OCI-LY7 (cell line): ENCODE measurements at regions not wholly inside any gene's neighbourhood (a gene's known extent, or its start where the extent isn't known, plus 50 kb on each side); places are given as distances from the start of the nearest gene placed in this dataset.

Source experiments
- BruUV-seq: library from RNA; stranded (reverse); fragments of 400-500 nt; replicated peaks from 2 replicates; lab custom pipeline; 2021; lab: Mats Ljungman, UMichigan
- CTCF ChIA-PET: fragments of 300-600 bp; sonication (Branson Sonifier 250); formaldehyde crosslinking; loops from one replicate; lab custom pipeline; 2022; ENCODE audit warnings: antibody characterized with exemption; ENCODE audit not compliant: unreplicated experiment; lab: Charles Lee
- POLR2A ChIA-PET: fragments of 300-600 bp; sonication (Branson Sonifier 250); formaldehyde crosslinking; loops from one replicate; lab custom pipeline; 2022; ENCODE audit warnings: antibody characterized with exemption; lab: Charles Lee
- DNase-seq: peaks from one replicate; pipeline ENCODE4 v3.0.0-alpha.2; 2015; ENCODE audit warnings: low spot score
- H2AFZ ChIP-seq: fragments of 200-600 bp; sonication (generic), shearing (Covaris generic); 2 replicates; pipeline ENCODE4 v1.6.1; 2014; ENCODE audit warnings: mild to moderate bottlenecking, antibody characterized with exemption, low read length, moderate library complexity
- H3K27ac ChIP-seq: fragments of 200-600 bp; sonication (generic); 2 replicates; pipeline ENCODE4 v1.5.1; 2014; ENCODE audit warnings: mixed run types, low read depth, mild to moderate bottlenecking, moderate library complexity, low read length, inconsistent platforms; ENCODE audit not compliant: poor library complexity, severe bottlenecking
- H3K36me3 ChIP-seq: fragments of 200-600 bp; sonication (generic); 2 replicates; pipeline ENCODE4 v1.6.1; 2014; ENCODE audit warnings: mild to moderate bottlenecking, antibody characterized with exemption, low read length, moderate library complexity, mixed read lengths; ENCODE audit not compliant: insufficient read depth
- H3K4me1 ChIP-seq: fragments of 200-600 bp; sonication (generic); 2 replicates; pipeline ENCODE4 v1.5.1; 2014; ENCODE audit warnings: mild to moderate bottlenecking, low read length; ENCODE audit not compliant: insufficient read depth, poor library complexity, severe bottlenecking
- H3K4me2 ChIP-seq: fragments of 200-600 bp; sonication (generic); 2 replicates; pipeline ENCODE4 v1.6.1; 2014; ENCODE audit warnings: mild to moderate bottlenecking, low read length
- H3K4me3 ChIP-seq: fragments of 200-600 bp; sonication (generic); 2 replicates; pipeline ENCODE4 v1.5.1; 2014; ENCODE audit warnings: mild to moderate bottlenecking, low read depth, low read length; ENCODE audit not compliant: poor library complexity, severe bottlenecking
- H3K79me2 ChIP-seq: fragments of 200-600 bp; sonication (generic); 2 replicates; pipeline ENCODE4 v1.6.1; 2016; ENCODE audit warnings: low read depth, mild to moderate bottlenecking, low read length, moderate library complexity, mixed read lengths; ENCODE audit not compliant: insufficient read depth
- H3K9me2 ChIP-seq: fragments of 200-600 bp; sonication (generic); 2 replicates; pipeline ENCODE4 v1.6.1; 2016; ENCODE audit warnings: mild to moderate bottlenecking, low read length, mixed read lengths; ENCODE audit not compliant: insufficient read depth
- H3K9me3 ChIP-seq: fragments of 200-600 bp; sonication (generic); 2 replicates; pipeline ENCODE4 v1.6.1; 2014; ENCODE audit warnings: mild to moderate bottlenecking, mixed run types, low read length, mixed read lengths
- H4K20me1 ChIP-seq: fragments of 200-600 bp; sonication (generic); 2 replicates; pipeline ENCODE4 v1.6.1; 2014; ENCODE audit warnings: mild to moderate bottlenecking, antibody characterized with exemption, low read length, moderate library complexity, mixed read lengths; ENCODE audit not compliant: insufficient read depth
- EZH2phosphoT487 ChIP-seq: fragments of 200-600 bp; sonication (generic); IDR thresholded peaks from 2 replicates; pipeline ENCODE4 v1.6.1; 2018; ENCODE audit warnings: low read depth, borderline replicate concordance, mild to moderate bottlenecking, mixed run types, antibody characterized with exemption, low read length, moderate library complexity, mixed read lengths
- intact Hi-C: fragments of 100-400 bp; cut with micrococcal nuclease; formaldehyde crosslinking; loops from one replicate; pipeline ENCODE4 v1.10.0; 2022; ENCODE audit not compliant: unreplicated experiment
- TF ChIP-seq, protein P1 (sequence below): fragments of 200-600 bp; sonication (generic); conservative IDR thresholded peaks from 2 replicates; pipeline ENCODE4 v1.5.1; 2014; ENCODE audit warnings: mild to moderate bottlenecking, antibody characterized with exemption, low read length, moderate library complexity, mixed read lengths

DNA sequence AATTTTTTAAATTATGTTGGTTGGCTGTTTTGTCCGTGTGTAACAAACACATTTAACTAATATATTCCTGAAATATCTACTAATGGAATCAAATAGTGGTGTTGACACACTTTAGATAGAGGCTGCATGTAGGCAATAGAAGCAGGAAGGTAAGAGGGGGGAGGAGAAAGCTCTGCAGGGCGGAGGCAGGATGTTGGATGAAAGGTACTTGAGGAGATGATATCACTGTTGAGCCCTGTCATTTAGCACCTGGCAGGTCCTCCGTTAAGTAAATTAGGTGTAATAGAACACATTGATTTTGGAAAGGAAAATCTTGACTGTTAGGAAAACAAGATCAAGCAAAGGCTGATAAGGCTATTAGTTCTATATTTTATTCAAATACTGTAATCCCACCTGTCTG, 618.7 kb downstream of the PKHD1 start:
- intact Hi-C loops, result no loop called here
- no peak for DNase-seq
- Histone ChIP-seq H3K9me2 (no peaks in the 10 kb centered on the region), H3K27ac (no peak overlapping the region), H3K79me2 (no peaks in the 10 kb centered on the region), H3K36me3 (no peaks in the 10 kb centered on the region), H3K4me1 (no peaks in the 10 kb centered on the region), H3K4me2 (no peak overlapping the region), H3K4me3 (no peak overlapping the region), H4K20me1 (no peaks in the 10 kb centered on the region), H2AFZ (no peak overlapping the region), H3K9me3 (no peaks in the 10 kb centered on the region)
- ChIA-PET POLR2A (no interaction called here), CTCF (no interaction called here)
- no TSS peak for BruUV-seq
- TF ChIP-seq, protein P1, sequence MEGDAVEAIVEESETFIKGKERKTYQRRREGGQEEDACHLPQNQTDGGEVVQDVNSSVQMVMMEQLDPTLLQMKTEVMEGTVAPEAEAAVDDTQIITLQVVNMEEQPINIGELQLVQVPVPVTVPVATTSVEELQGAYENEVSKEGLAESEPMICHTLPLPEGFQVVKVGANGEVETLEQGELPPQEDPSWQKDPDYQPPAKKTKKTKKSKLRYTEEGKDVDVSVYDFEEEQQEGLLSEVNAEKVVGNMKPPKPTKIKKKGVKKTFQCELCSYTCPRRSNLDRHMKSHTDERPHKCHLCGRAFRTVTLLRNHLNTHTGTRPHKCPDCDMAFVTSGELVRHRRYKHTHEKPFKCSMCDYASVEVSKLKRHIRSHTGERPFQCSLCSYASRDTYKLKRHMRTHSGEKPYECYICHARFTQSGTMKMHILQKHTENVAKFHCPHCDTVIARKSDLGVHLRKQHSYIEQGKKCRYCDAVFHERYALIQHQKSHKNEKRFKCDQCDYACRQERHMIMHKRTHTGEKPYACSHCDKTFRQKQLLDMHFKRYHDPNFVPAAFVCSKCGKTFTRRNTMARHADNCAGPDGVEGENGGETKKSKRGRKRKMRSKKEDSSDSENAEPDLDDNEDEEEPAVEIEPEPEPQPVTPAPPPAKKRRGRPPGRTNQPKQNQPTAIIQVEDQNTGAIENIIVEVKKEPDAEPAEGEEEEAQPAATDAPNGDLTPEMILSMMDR, result no peak
- no peak for TF ChIP-seq EZH2phosphoT487

DNA sequence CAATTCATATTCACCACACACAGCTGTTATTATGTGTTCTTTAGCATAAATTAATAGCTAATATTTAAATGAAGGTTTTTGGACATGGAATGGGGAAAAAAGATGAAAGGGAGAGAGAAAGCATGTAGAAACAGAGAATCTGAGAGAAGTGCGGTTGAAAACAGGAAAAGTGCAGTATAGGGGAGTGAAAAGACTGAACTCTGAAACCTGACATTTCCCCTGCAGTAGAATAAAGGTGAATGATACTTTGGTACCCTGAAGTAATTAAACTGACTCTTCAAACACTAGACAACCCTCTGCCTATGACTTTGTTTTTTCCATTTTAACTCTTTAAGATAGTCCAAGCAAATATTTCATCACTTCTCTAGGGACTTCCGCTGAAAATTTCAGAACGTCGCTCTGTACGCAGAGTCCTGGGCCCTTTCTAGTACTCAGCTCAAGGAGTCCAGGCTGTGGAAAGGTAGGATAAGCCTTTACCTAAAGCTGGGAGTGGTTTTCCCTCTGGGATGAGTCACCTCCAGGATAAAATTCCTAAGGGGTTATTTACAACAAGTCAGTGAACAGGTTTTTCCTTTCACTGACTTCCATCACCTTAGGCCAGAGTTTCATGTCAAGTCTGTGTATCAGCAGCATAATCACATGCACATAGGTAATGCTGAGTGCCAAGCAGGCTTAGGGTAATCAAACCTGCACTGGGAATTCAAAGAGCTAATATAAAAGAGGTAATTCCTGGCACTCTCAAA, 614.5 kb downstream of the PKHD1 start:
- Histone ChIP-seq H4K20me1 (no peaks in the 10 kb centered on the region), H3K9me2 (no peaks in the 10 kb centered on the region), H3K79me2 (no peaks in the 10 kb centered on the region), H3K4me3 (no peak overlapping the region), H3K27ac (no peak overlapping the region), H3K4me2 (no peak overlapping the region), H3K36me3 (no peaks in the 10 kb centered on the region), H3K4me1 (no peaks in the 10 kb centered on the region), H3K9me3 (no peaks in the 10 kb centered on the region), H2AFZ (no peak overlapping the region)
- TF ChIP-seq EZH2phosphoT487, result no peak
- TF ChIP-seq, protein P1, result no peak
- DNase-seq, result no peak
- ChIA-PET POLR2A (interaction anchor here (1.0 kb wide), 1 partner anchor 49 kb away, joined by 4 read pairs; no protein-coding TSS in a partner anchor), CTCF (no interaction called here)
- intact Hi-C loops, result no loop called here
- no TSS peak for BruUV-seq
